NAMALWA (cell line): ENCODE measurements at regions not wholly inside any gene's neighbourhood (a gene's known extent, or its start where the extent isn't known, plus 50 kb on each side); places are given as distances from the start of the nearest gene placed in this dataset.

Experiments used
- DNase-seq: peaks from one replicate; pipeline ENCODE4 v3.0.0-alpha.2; 2015; ENCODE audit warnings: low spot score

DNA sequence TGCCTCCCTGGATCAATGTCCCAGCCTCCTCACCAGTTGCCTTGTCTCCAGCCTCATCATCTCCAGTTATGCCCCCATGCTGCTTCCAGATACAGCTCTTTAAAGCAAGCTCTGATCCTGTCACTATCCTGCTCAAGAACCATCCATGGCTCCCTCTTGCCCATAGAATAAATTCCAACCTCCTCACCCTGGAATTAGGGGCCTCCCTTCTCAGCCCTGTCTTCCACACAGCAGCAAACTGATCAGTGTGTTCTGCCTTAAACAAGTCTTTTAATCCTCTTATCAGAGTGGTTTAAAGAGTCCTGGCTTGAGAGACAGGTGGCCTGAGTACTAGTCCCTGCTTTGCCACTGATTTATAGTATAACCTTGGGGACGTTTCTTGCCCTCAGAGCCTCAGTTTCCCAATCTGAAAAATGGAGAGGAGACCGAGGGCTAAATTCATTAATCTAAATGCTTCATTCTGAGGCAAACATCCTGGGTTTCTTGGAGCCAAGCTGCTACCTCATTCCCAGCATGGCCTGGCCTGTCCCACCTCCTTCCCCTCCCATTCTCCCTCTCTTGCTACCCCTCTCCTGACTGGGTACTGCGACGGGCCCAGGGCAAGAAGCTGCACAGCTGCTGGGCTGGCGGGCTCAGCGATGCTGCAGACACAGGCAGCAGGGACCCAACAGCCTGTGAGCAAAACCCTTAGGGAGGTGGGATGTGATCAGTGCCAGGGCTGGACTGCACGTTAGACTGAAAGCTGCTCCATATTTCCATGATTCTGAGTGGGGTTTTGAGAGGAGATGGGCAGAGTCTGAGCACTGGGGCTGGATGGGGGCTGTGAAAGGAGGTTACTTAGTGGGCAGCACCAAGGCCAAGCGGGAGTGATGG, 221.4 kb downstream of the PTPRU start:
- DNase-seq: no peak

DNA sequence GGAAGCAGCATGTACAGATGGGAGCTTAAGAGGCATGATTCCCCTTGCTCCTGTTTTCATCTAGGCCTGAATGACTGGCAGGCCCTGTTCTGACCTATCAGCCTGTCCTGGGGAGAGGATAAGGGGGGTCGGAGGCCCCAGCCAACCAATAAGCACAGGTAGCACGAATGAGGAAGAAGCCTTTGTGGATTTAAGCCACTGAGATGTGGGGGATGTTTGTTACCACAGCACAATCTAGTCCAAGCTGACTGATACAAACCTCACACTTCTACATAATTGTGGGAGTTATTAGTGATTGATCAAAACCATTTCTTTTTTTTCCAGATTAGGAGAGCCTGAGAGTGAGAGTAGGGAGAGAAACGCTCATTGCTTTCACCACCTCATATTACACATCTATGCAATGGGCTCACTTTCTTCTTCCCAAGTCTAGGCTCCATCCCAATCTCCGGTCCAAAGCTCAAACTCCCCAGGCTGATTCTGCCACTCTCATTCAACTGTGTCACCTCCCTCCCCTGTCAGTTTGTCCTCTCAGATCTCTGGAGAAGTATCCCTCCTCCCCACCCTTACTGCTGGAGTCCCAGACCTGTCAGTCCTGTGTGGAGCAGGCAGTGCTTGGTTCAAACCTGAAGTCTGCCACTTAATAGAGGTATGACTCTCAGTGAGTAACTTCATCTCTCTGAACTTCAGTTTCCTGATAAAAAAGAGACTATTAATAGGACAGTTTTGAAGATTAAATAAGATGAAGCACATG, 220.5 kb downstream of the PTPRU start:
- DNase-seq: no peak

GRCh38 chr1:29455781-29456180, 219.5 kb downstream of the PTPRU start:
- DNase-seq: no peak

DNA sequence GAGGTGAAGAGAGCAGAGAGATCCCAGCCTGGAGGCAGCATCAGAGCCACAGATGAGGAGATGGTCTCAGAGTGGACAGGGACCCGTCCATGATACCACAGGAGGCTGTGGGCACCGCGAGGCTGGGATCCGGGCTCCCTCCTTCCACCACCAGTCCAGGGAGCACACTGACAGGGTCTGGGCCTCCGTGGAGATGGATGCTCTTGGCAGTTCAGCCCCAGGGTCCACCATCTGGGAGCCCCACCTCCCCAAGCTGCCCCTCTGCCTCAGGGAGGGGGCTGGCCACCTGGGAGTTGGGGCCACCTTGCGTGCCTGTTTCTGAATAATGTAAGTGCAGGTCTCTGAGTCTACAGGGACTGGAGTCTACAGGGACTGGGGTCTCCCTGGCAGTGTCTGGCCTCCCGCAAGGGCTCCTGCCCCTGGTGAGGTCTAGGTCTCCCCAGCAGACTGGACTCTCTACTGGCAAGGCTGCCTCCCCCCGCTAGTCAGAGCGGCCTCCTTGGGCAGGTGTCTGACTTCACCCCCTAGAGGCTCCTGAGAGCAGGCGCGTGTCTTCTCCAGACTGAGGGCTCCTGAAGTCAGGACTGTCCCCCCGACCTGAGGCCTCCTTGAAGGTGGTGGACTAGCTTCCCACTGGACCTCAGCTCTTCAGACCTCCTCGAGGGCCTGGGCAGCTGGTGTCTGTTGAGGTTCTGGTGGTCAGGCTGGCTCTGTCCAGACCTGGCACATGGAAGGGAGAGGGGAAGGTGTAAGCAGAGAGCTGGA, 218.5 kb downstream of the PTPRU start:
- no peak for DNase-seq

- DNase-seq: peak; percentile 75
These were observed 217.3 kb downstream of the PTPRU start for GRCh38 chr1:29453502-29454240.

DNA sequence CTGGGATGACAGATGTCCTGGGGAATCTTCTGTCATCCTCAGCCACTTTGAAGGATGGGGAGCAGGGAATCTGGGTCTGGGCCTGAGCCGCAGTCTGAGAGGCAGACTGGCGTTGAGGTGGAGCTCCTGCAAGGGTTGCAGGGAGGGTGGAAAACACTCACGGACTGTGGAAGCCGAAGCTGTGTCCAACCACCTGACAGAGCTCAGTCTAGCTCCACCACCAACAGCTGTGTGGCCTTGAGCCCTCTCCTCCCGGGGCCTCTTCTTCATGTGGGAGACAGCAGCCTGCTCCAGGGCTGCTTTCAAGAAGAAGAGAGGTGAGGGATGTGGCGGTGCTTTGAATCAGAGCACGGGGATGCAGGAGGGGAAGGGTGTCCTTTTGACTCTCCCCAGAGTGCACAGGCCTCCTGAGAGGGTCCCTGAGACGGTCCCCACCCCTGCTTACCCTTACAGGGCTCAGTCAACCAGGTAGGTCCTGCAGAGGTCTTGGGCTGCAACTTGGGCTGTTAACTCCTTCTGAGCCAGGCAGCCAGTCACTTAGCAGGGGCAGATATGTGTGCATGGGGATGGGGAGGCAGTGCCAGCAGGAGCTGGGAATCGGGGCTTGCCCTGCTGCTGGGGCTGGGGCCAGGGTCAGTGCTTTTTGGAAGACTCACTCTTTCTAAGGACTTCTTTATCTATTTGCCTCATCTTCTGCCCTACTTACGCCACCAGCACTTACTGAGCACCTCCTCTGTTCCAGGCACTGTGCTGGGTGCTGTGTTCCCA, 216.3 kb downstream of the PTPRU start:
- DNase-seq: no peak

DNA sequence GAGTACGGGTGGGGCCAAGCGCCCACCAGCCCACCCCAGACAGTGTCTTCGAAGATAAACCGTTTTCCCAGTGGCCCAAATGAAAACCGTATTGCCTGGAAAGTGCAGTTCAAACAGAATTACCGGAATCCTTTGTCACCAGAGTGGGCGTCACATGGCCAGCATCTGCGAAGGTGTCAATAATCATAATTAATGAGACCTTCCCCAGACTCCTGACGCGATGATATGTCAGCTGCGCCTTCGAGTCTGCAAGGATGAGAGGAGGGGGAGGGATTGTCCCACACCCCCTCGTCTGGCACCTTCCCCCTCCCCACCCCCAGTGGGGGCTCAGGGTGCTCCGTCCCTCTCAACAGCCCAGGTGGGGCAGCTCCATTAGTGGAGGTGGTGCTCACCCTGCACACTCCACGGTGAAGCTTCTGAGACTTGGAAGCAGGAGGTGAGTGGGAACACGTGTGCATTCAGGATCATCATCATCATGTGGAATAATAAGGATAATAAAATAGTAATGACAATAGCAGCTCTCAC, 215.1 kb downstream of the PTPRU start:
- no peak for DNase-seq

- no peak for DNase-seq
These were observed 214.3 kb downstream of the PTPRU start for GRCh38 chr1:29450591-29450990.

DNA sequence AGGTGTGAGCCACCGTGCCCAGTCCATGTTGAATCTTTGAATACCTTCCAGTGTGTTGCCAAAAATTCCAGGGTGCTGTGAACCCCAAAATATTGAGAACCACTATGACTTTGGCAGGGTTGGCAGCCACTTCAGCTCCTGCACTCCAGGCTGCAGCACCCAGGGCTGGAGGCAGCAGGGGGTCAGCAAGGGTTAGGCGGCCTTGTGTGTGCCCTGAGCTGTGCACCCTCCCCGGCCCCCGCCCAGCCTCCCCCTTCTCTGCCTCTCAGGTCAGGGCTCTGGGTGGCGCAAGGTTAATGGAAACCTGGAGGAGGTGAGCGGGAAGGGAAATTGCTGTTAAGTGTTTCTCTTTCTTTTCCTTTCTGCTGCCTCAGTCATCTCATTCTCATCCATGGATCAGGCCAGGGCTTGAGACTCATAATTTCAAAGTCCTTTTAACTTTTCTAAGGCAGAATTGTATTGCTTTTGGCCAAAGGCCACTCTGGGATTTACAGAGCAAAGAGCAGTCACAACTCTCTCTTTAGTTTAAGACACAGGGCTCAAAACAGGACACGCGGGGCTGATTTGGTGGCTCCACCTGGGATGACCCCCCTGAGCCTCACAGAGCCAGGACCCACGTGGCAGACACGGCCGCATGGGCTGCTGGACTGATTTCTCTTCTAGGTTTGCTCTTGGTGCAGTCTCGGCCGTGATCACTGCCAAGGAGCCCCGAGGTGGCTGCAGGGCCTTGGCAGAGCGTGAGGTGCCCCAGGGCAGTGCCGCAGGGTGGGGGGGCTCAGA, 212.3 kb downstream of the PTPRU start:
- no peak for DNase-seq

DNA sequence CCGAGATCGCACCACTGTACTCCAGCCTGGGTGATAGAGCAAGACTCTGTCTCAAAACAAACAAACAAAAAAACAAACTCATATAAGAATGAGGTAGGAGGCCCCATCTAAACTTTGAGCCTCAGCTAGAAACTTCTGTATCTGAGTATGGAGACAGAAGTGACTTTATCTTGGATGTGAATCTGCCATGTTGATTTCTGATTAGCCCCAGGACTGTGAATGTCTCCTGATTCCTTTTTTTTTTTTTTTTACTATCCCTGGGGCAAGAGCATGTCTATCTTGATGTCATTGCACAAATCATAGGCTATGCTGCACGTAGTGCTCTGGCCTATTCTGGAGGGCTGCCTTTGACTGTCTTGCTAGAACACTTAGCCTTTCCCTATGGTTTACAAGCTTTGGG, 211.0 kb downstream of the PTPRU start:
- no peak for DNase-seq

GRCh38 chr1:29444782-29445729, 208.7 kb downstream of the PTPRU start:
- no peak for DNase-seq

DNA sequence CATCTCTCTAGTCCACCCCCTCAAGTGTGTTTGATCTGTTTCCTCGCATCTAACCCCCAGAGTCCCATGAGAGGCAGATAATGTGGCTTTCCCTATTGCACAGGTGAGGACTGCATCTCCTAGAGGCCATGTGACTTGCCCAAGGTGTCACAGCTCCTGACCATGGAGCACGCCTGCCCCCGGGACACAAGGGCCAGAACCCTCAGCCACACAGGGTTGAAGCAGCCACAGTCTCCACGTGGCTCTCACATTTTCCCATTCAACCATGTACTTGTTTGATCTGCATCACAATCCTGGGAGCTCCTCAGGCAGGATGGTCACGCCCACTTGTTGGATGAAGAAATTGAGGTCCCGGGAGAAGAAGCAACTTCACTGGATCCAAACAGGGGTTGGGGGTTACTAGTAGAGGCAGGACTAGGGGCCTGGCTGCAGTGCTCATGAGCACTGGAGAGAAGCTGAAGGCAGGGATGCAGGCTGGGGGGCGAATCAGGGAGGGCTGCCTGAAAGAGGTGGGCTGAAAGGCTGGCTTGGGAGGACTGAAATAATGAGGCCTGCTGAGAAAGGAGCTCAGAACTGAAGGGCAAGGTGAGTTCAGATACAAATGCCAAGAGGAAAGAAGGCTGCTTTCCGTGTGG, 207.9 kb downstream of the PTPRU start:
- no peak for DNase-seq

GRCh38 chr1:29441916-29442668, 205.8 kb downstream of the PTPRU start:
- no peak for DNase-seq

- DNase-seq: no peak
These were observed 203.3 kb downstream of the PTPRU start for GRCh38 chr1:29439615-29440014.

DNA sequence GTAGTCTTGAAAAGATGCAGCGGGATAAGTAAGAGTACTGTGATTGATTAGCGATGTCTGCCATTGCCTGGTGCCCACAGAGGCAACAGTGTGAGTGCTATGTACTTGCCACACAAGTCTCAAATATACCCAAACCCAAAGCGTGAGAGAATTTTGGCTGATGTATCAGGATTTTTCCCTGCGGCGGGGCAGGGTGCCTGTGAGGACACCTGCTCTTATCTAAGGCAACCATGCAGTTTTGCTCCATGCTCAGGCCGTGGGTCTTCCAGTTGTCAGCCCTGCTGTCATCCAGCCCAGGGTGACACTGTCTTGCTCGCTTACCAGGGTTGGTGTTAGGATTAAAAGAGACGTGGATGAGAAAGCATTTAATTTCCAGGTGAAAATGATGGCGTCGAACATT, 202.7 kb downstream of the PTPRU start:
- DNase-seq: no peak

GRCh38 chr1:29437946-29438345, 201.6 kb downstream of the PTPRU start:
- no peak for DNase-seq

DNA sequence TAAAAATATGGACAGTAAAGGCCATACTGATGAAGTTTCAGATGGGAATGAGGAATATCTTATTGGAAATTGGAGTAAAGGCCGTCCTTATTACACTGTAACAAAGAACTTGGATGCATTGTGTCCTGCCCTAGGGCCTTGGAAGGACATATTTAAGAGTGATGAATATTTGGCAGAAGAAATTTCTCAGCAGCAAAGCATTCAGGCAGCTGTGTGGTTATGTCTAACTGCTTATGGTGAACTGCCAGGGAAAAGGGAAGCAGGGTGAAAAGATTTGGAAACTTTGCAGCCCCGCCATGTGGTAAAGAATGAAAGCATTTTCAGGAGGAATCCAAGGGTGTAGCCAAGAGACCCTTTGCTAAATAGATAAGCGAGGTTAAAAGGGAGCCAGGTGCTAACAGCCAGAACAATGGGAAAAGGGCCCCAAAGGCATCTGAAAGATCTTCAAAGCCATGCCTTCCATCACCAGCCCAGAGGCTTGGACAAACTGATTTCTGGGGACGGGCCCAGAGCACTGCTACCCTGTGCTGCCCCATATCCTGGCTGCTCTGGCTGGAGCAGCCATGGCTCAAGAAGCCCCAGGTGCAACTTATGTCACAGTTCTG, 200.0 kb downstream of the PTPRU start:
- no peak for DNase-seq
